Dermis microvascular lymphatic vessel endothelial cell (primary cell): ENCODE measurements at regions not wholly inside any gene's neighbourhood (a gene's known extent, or its start where the extent isn't known, plus 50 kb on each side); places are given as distances from the start of the nearest gene placed in this dataset.
"Not testable (repeated sequence)": the region's sequence is repeated elsewhere in the genome, so short reads cannot be mapped to it uniquely, and the experiment has no call there.

Source experiments
- DNase-seq, 2 donors: peaks; one replicate each; pipeline versions ENCODE4 v3.0.0 to v3.0.0-alpha.2; 2010; ENCODE audit warnings: low read depth in 2 of 2

- no peak for DNase-seq
Observed at GRCh38 chr3:63096248-63097058, 181.7 kb upstream of the SYNPR start.

GRCh38 chr3:63097396-63097795 lies 180.7 kb upstream of the SYNPR start:
- no peak for DNase-seq

- DNase-seq = no peak
Observed at GRCh38 chr3:63116922-63117321, 161.2 kb upstream of the SYNPR start.

GRCh38 chr3:63124090-63124489 lies 154.0 kb upstream of the SYNPR start:
- no peak for DNase-seq

- DNase-seq = no peak
Observed at GRCh38 chr3:63126530-63126929, 151.6 kb upstream of the SYNPR start.

- no peak for DNase-seq
Observed at GRCh38 chr3:63128380-63128779, 149.7 kb upstream of the SYNPR start.

GRCh38 chr3:63130625-63131024 lies 147.5 kb upstream of the SYNPR start:
- no peak for DNase-seq

- no peak for DNase-seq
Observed at GRCh38 chr3:63132461-63133250, 145.5 kb upstream of the SYNPR start.

GRCh38 chr3:63135367-63135766 lies 142.7 kb upstream of the SYNPR start:
- DNase-seq = no peak

GRCh38 chr3:63136249-63136648 lies 141.9 kb upstream of the SYNPR start:
- DNase-seq = not testable (repeated sequence)

GRCh38 chr3:63142681-63143080 lies 135.4 kb upstream of the SYNPR start:
- DNase-seq = no peak

- no peak for DNase-seq
Observed at GRCh38 chr3:63146154-63146553, 132.0 kb upstream of the SYNPR start.

- DNase-seq = no peak
Observed at GRCh38 chr3:63150880-63151279, 127.2 kb upstream of the SYNPR start.

GRCh38 chr3:63151897-63152296 lies 126.2 kb upstream of the SYNPR start:
- no peak for DNase-seq

- DNase-seq = no peak
Observed at GRCh38 chr3:63159764-63160163, 118.3 kb upstream of the SYNPR start.

- no peak for DNase-seq
Observed at GRCh38 chr3:63167113-63167512, 111.0 kb upstream of the SYNPR start.

GRCh38 chr3:63168179-63168578 lies 109.9 kb upstream of the SYNPR start:
- no peak for DNase-seq

GRCh38 chr3:63179862-63180522 lies 98.1 kb upstream of the SYNPR start:
- DNase-seq = no peak

GRCh38 chr3:63192248-63192647 lies 85.9 kb upstream of the SYNPR start:
- DNase-seq = no peak

GRCh38 chr3:63193647-63194046 lies 84.5 kb upstream of the SYNPR start:
- peak in 1 of 2 donors; percentile 1 for DNase-seq

- DNase-seq = no peak
Observed at GRCh38 chr3:63199606-63200005, 78.5 kb upstream of the SYNPR start.

GRCh38 chr3:63202529-63202928 lies 75.6 kb upstream of the SYNPR start:
- DNase-seq = no peak
